ENCODE measurements at regions not wholly inside any gene's neighbourhood (a gene's known extent, or its start where the extent isn't known, plus 50 kb on each side); places are given as distances from the start of the nearest gene placed in this dataset.

- TF ChIP-seq CTCF (conservative IDR thresholded peaks at IDR 0.05 in 1 of 2, IDR thresholded peaks at IDR 0.05 in 1 of 2; ENCODE audit: extremely low read depth in 1 of 2, insufficient read depth in 1 of 2, low read depth in 1 of 2, low read length in 2 of 2) (no peak), EZH2 (IDR thresholded peaks at IDR 0.05; ENCODE audit: borderline replicate concordance, low read length) (no peak)
These were observed 442.7 kb downstream of the PREX1 start for GRCh38 chr20:48385114-48385513.

Data from mammary epithelial cell (primary cell).